Body of pancreas (tissue), 4 donors: ENCODE measurements at regions not wholly inside any gene's neighbourhood (a gene's known extent, or its start where the extent isn't known, plus 50 kb on each side); places are given as distances from the start of the nearest gene placed in this dataset.

ENCODE experiments used
- ATAC-seq: fragments of 150-250 bp; one replicate; pipeline ENCODE4 v1.9.1; 2016
- DNase-seq, 4 donors: peaks; one replicate each; pipeline ENCODE4 v3.0.0-alpha.2; 2019
- H3K27ac ChIP-seq, 4 donors: fragments of 200-600 bp; sonication (generic); 1 replicate in 3 of 4; 2 replicates in 1 of 4; pipeline versions ENCODE4 v1.5.1 to v1.6.1; 2016 to 2019; ENCODE audit warnings: mild to moderate bottlenecking in 1 of 4, mixed read lengths in 1 of 4, moderate library complexity in 1 of 4
- H3K27me3 ChIP-seq, 2 donors: fragments of 200-600 bp; sonication (generic); one replicate each; pipeline ENCODE4 v1.6.0; 2016; ENCODE audit warnings: mild to moderate bottlenecking in 1 of 2
- H3K36me3 ChIP-seq, 2 donors: fragments of 200-600 bp; sonication (generic); replicated peaks in 1 of 2; 2 replicates each; pipeline ENCODE4 v1.5.1; 2016; ENCODE audit warnings: low read depth in 2 of 2; ENCODE audit not compliant: insufficient read depth in 1 of 2
- H3K4me1 ChIP-seq: fragments of 200-600 bp; sonication (generic); one replicate; pipeline ENCODE4 v1.6.0; 2016
- H3K4me3 ChIP-seq, 2 donors: fragments of 200-600 bp; sonication (generic); 1 replicate in 1 of 2; 2 replicates in 1 of 2; pipeline ENCODE4 v1.5.1; 2016 to 2019
- H3K9me3 ChIP-seq, 3 donors: fragments of 200-600 bp; sonication (generic); 1 replicate in 2 of 3; 2 replicates in 1 of 3; pipeline ENCODE4 v1.5.1; 2016
- CTCF ChIP-seq, 7 experiments: fragments of 450-650 bp in 4 of 7; fragments of 200-600 bp in 3 of 7; sonication (generic) in 3 of 7; IDR thresholded peaks; one replicate each; pipeline ENCODE4 v1.5.1; 2016 to 2019; ENCODE audit warnings: antibody characterized with exemption in 7 of 7
- POLR2A ChIP-seq, 3 donors: fragments of 450-650 bp; IDR thresholded peaks; one replicate each; pipeline ENCODE4 v1.6.1; 2016; ENCODE audit warnings: antibody characterized with exemption in 3 of 3, mild to moderate bottlenecking in 2 of 3
- WGBS, 2 donors: methylation state at CpG; one replicate each; pipeline ENCODE4 v1.1.5; 2017; 5-methylcytosine and 5-hydroxymethylcytosine counted together
- intact Hi-C: fragments of 100-400 bp; cut with DNase I; formaldehyde crosslinking; loops from one replicate; pipeline ENCODE4 v1.15.1; 2023

- Histone ChIP-seq H3K4me1 (no peaks in the 10 kb centered on the region), H3K27me3 (no peaks in the 10 kb centered on the region), H3K4me3 (no peak overlapping the region), H3K27ac (no peak overlapping the region), H3K36me3 (no peaks in the 10 kb centered on the region), H3K9me3 (no peaks in the 10 kb centered on the region)
- ATAC-seq (no peak), DNase-seq (no peak)
- no peak for TF ChIP-seq POLR2A (IDR thresholded peaks at IDR 0.05)
- TF ChIP-seq CTCF (IDR thresholded peaks at IDR 0.05): no peak
- WGBS, 2 donors: 45 to 47% methylated on average over 13 of the region's 13 CpGs
- intact Hi-C loops: no loop called here
Measured at GRCh38 chr2:100627330-100628300, 64.8 kb downstream of the PDCL3 start.

- 87 to 88% methylated on average over 4 to 13 of the region's 13 CpGs for WGBS, 2 donors
- H3K9me3 ChIP-seq: no peaks in the 10 kb centered on the region
- ATAC-seq: no peak
- intact Hi-C loops: no loop called here
- H3K27me3 ChIP-seq: no peaks in the 10 kb centered on the region
- H3K4me3 ChIP-seq: no peak overlapping the region
- no peaks in the 10 kb centered on the region for H3K4me1 ChIP-seq
- H3K27ac ChIP-seq: no peak overlapping the region
- no peaks in the 10 kb centered on the region for H3K36me3 ChIP-seq
- no peak for TF ChIP-seq POLR2A (IDR thresholded peaks at IDR 0.05)
- TF ChIP-seq CTCF (IDR thresholded peaks at IDR 0.05): no peak
- no peak for DNase-seq
Measured at GRCh38 chr2:100628506-100628905, 65.7 kb downstream of the PDCL3 start.

- intact Hi-C loops: no loop called here
- WGBS, 2 donors: 83 to 100% methylated on average over 2 to 5 of the region's 5 CpGs
- no peak for ATAC-seq
Measured at GRCh38 chr2:100629309-100629708, 66.5 kb downstream of the PDCL3 start.

GRCh38 chr2:100630473-100630977, 67.7 kb downstream of the PDCL3 start:
- intact Hi-C loops: no loop called here
- DNase-seq (no peak), ATAC-seq (no peak)
- WGBS, 2 donors: 79 to 81% methylated on average over 8 of the region's 8 CpGs
- Histone ChIP-seq H3K4me3 (no peak overlapping the region), H3K4me1 (no peaks in the 10 kb centered on the region), H3K9me3 (no peaks in the 10 kb centered on the region), H3K27ac (no peak overlapping the region), H3K36me3 (no peaks in the 10 kb centered on the region), H3K27me3 (no peaks in the 10 kb centered on the region)
- TF ChIP-seq POLR2A (IDR thresholded peaks at IDR 0.05) (no peak), CTCF (IDR thresholded peaks at IDR 0.05) (no peak)

More at GRCh38 chr2:100629309-100629708, 66.5 kb downstream of the PDCL3 start:
- H3K4me1 ChIP-seq: no peaks in the 10 kb centered on the region
- H3K4me3 ChIP-seq: no peak overlapping the region
- no peak for TF ChIP-seq CTCF (IDR thresholded peaks at IDR 0.05)
- no peak for TF ChIP-seq POLR2A (IDR thresholded peaks at IDR 0.05)
- no peaks in the 10 kb centered on the region for H3K27me3 ChIP-seq
- no peak for DNase-seq
- no peak overlapping the region for H3K27ac ChIP-seq
- no peaks in the 10 kb centered on the region for H3K9me3 ChIP-seq
- H3K36me3 ChIP-seq: no peaks in the 10 kb centered on the region
